Uterus (tissue), 3 donors: ENCODE measurements at regions not wholly inside any gene's neighbourhood (a gene's known extent, or its start where the extent isn't known, plus 50 kb on each side); places are given as distances from the start of the nearest gene placed in this dataset.
A peak's percentile ranks its signal among the peaks of the same experiment; 100 is the strongest.

Source experiments
- DNase-seq, 2 donors: peaks; one replicate each; pipeline ENCODE4 v3.0.0-alpha.2; 2019 to 2020
- H3K27ac ChIP-seq, 2 donors: fragments of 200-600 bp; sonication (generic); 1 replicate in 1 of 2; 2 replicates in 1 of 2; pipeline ENCODE4 v1.5.1; 2016 to 2018
- H3K27me3 ChIP-seq, 2 donors: fragments of 200-600 bp; sonication (generic); one replicate each; pipeline ENCODE4 v1.5.1; 2018 to 2019; ENCODE audit warnings: control low read depth in 1 of 2
- H3K36me3 ChIP-seq, 2 donors: fragments of 200-600 bp; sonication (generic); one replicate each; pipeline ENCODE4 v1.5.1; 2019; ENCODE audit warnings: control low read depth in 1 of 2
- H3K4me1 ChIP-seq, 2 donors: fragments of 200-600 bp; sonication (generic); one replicate each; pipeline ENCODE4 v1.5.1; 2018 to 2019; ENCODE audit warnings: control low read depth in 1 of 2
- H3K4me3 ChIP-seq, 2 donors: fragments of 200-600 bp; sonication (generic); 1 replicate in 1 of 2; 2 replicates in 1 of 2; pipeline ENCODE4 v1.5.1; 2018 to 2019; ENCODE audit warnings: mild to moderate bottlenecking in 1 of 2
- H3K9me3 ChIP-seq, 2 donors: fragments of 200-600 bp; sonication (generic); one replicate each; pipeline ENCODE4 v1.5.1; 2019; ENCODE audit warnings: control low read depth in 1 of 2
- CTCF ChIP-seq, 4 experiments: fragments of 200-600 bp in 2 of 4; fragments of 450-650 bp in 2 of 4; sonication (generic) in 2 of 4; IDR thresholded peaks; one replicate each; pipeline ENCODE4 v1.5.1; 2016 to 2019; ENCODE audit warnings: antibody characterized with exemption in 4 of 4, mild to moderate bottlenecking in 2 of 4, moderate library complexity in 1 of 4
- POLR2A ChIP-seq, 2 donors: fragments of 450-650 bp; IDR thresholded peaks; one replicate each; pipeline ENCODE4 v1.6.1; 2016; ENCODE audit warnings: antibody characterized with exemption in 2 of 2, mild to moderate bottlenecking in 1 of 2, moderate library complexity in 1 of 2
- intact Hi-C: fragments of 100-400 bp; cut with DNase I; formaldehyde crosslinking; loops from one replicate; pipeline ENCODE4 v1.15.1; 2023; ENCODE audit warnings: low total_unique reads
- donor health status: DM: yes; HTN: yes; CAD: no.

GRCh38 chr13:38566519-38566918 lies 120.4 kb upstream of the FREM2 start:
- Histone ChIP-seq H3K4me3 (no peak overlapping the region), H3K9me3 (no peaks in the 10 kb centered on the region), H3K27ac (no peak overlapping the region), H3K36me3 (no peaks in the 10 kb centered on the region), H3K27me3 (no peaks in the 10 kb centered on the region), H3K4me1 (no peaks in the 10 kb centered on the region)
- DNase-seq, result no peak
- intact Hi-C loops, result no loop called here
- TF ChIP-seq CTCF (IDR thresholded peaks at IDR 0.05) (no peak), POLR2A (IDR thresholded peaks at IDR 0.05) (no peak)

GRCh38 chr13:38570706-38571105 lies 116.2 kb upstream of the FREM2 start:
- Histone ChIP-seq H3K27ac (no peak overlapping the region), H3K27me3 (no peaks in the 10 kb centered on the region), H3K4me1 (no peaks in the 10 kb centered on the region), H3K9me3 (no peaks in the 10 kb centered on the region), H3K36me3 (no peaks in the 10 kb centered on the region), H3K4me3 (no peak overlapping the region)
- no peak for TF ChIP-seq POLR2A (IDR thresholded peaks at IDR 0.05)
- TF ChIP-seq CTCF (IDR thresholded peaks at IDR 0.05), result no peak
- DNase-seq, result no peak
- intact Hi-C loops, result no loop called here

- Histone ChIP-seq H3K9me3 (no peaks in the 10 kb centered on the region), H3K36me3 (no peaks in the 10 kb centered on the region), H3K27ac (no peak overlapping the region), H3K4me3 (no peak overlapping the region), H3K27me3 (no peaks in the 10 kb centered on the region), H3K4me1 (no peaks in the 10 kb centered on the region)
- DNase-seq, result no peak
- intact Hi-C loops, result no loop called here
- no peak for TF ChIP-seq CTCF (IDR thresholded peaks at IDR 0.05)
- TF ChIP-seq POLR2A (IDR thresholded peaks at IDR 0.05), result no peak
These were observed 111.5 kb upstream of the FREM2 start for GRCh38 chr13:38575427-38575826.

- Histone ChIP-seq H3K27me3 (no peaks in the 10 kb centered on the region), H3K36me3 (no peaks in the 10 kb centered on the region), H3K9me3 (no peaks in the 10 kb centered on the region), H3K4me1 (no peaks in the 10 kb centered on the region), H3K4me3 (no peak overlapping the region), H3K27ac (no peak overlapping the region)
- no peak for DNase-seq
- intact Hi-C loops, result no loop called here
- no peak for TF ChIP-seq CTCF (IDR thresholded peaks at IDR 0.05)
- no peak for TF ChIP-seq POLR2A (IDR thresholded peaks at IDR 0.05)
These were observed 109.8 kb upstream of the FREM2 start for GRCh38 chr13:38577048-38577447.

GRCh38 chr13:38582133-38582532 lies 104.7 kb upstream of the FREM2 start:
- no peak for DNase-seq
- Histone ChIP-seq H3K4me1 (no peaks in the 10 kb centered on the region), H3K4me3 (no peak overlapping the region), H3K36me3 (no peaks in the 10 kb centered on the region), H3K27me3 (no peaks in the 10 kb centered on the region), H3K27ac (no peak overlapping the region), H3K9me3 (no peaks in the 10 kb centered on the region)
- TF ChIP-seq CTCF (IDR thresholded peaks at IDR 0.05) (peak in 3 of 4 experiments; percentile 7 to 32 (median 24)), POLR2A (IDR thresholded peaks at IDR 0.05) (no peak)
- intact Hi-C loops, result no loop called here
